D721Med (cell line): ENCODE measurements at regions not wholly inside any gene's neighbourhood (a gene's known extent, or its start where the extent isn't known, plus 50 kb on each side); places are given as distances from the start of the nearest gene placed in this dataset.

Experiments used
- DNase-seq: peaks from one replicate; pipeline ENCODE4 v3.0.0; 2011; ENCODE audit warnings: low spot score; ENCODE audit not compliant: insufficient read length
- FAIRE-seq: peaks from 2 replicates; lab custom pipeline; 2011; peaks lifted over from hg19 to GRCh38; lab: Jason Lieb, UNC
- CTCF ChIP-seq: IDR thresholded peaks from 2 replicates; pipeline ENCODE4 v1.5.1; 2012; ENCODE audit warnings: mild to moderate bottlenecking, control low read depth; ENCODE audit not compliant: insufficient read depth; ENCODE audit errors: missing control alignments

- FAIRE-seq (no peak), DNase-seq (no peak)
- no peak for TF ChIP-seq CTCF
Observed at GRCh38 chr7:155210356-155210755, 87.3 kb upstream of the INSIG1 start.

GRCh38 chr7:155211173-155211572 lies 86.5 kb upstream of the INSIG1 start:
- FAIRE-seq = no peak
- TF ChIP-seq CTCF = no peak

GRCh38 chr7:155211761-155212160 lies 85.9 kb upstream of the INSIG1 start:
- FAIRE-seq (no peak), DNase-seq (no peak)
- TF ChIP-seq CTCF = no peak

More at GRCh38 chr7:155211173-155211572, 86.5 kb upstream of the INSIG1 start:
- no peak for DNase-seq

GRCh38 chr7:155212301-155213015 lies 85.2 kb upstream of the INSIG1 start:
- DNase-seq (no peak), FAIRE-seq (no peak)
- TF ChIP-seq CTCF = no peak

GRCh38 chr7:155213385-155213784 lies 84.3 kb upstream of the INSIG1 start:
- DNase-seq (no peak), FAIRE-seq (no peak)
- TF ChIP-seq CTCF = no peak

- TF ChIP-seq CTCF = no peak
- FAIRE-seq (no peak), DNase-seq (no peak)
Observed at GRCh38 chr7:155213955-155214740, 83.5 kb upstream of the INSIG1 start.
